HepG2 (cell line): ENCODE measurements at regions not wholly inside any gene's neighbourhood (a gene's known extent, or its start where the extent isn't known, plus 50 kb on each side); places are given as distances from the start of the nearest gene placed in this dataset.
A peak's percentile ranks its signal among the peaks of the same experiment; 100 is the strongest.

Experiments used
- ATF4 ChIP-seq, 2 experiments: fragments of 450-650 bp in 1 of 2; sonication (generic) in 1 of 2; formaldehyde crosslinking; IDR thresholded peaks; 2 replicates each; pipeline versions ENCODE4 v1.5.0 to v1.8.0; 2020 to 2022; ENCODE audit warnings: mild to moderate bottlenecking in 1 of 2, missing genetic modification reagents in 1 of 2
- CTCF ChIP-seq: sonication (generic); formaldehyde crosslinking; IDR thresholded peaks from 2 replicates; pipeline ENCODE4 v1.5.0; 2020; ENCODE audit warnings: mild to moderate bottlenecking, missing genetic modification reagents, moderate library complexity
- ELF3 ChIP-seq: IDR thresholded peaks from 2 replicates; pipeline ENCODE4 v1.6.1; 2016; ENCODE audit warnings: missing genetic modification reagents, missing compliant biosample characterization
- EP300 ChIP-seq, 3 experiments: sonication (generic) in 1 of 3; formaldehyde crosslinking in 1 of 3; IDR thresholded peaks; 2 replicates each; pipeline versions ENCODE4 v1.5.1 to v1.6.1; 2011 to 2020; ENCODE audit warnings: low read depth in 2 of 3, low read length in 2 of 3, borderline replicate concordance in 1 of 3, improper control_type of control experiment in 1 of 3, mild to moderate bottlenecking in 1 of 3, missing genetic modification reagents in 1 of 3, moderate library complexity in 1 of 3
- FOSL2 ChIP-seq: sonication (generic); formaldehyde crosslinking; IDR thresholded peaks from 2 replicates; pipeline ENCODE4 v1.4.0; 2020; ENCODE audit warnings: missing genetic modification reagents
- HINFP ChIP-seq: sonication (generic); formaldehyde crosslinking; IDR thresholded peaks from 2 replicates; pipeline ENCODE4 v1.4.0; 2020; ENCODE audit warnings: low read depth, mild to moderate bottlenecking, missing genetic modification reagents
- MAX ChIP-seq: IDR thresholded peaks from 2 replicates; pipeline ENCODE4 v1.6.1; 2012; ENCODE audit warnings: inconsistent platforms
- MAZ ChIP-seq, 2 experiments: sonication (generic) in 1 of 2; formaldehyde crosslinking in 1 of 2; IDR thresholded peaks; 2 replicates each; pipeline versions ENCODE4 v1.5.0 to v1.6.1; 2012 to 2020; ENCODE audit warnings: low read depth in 2 of 2, mild to moderate bottlenecking in 2 of 2, borderline replicate concordance in 1 of 2, improper control_type of control experiment in 1 of 2, low read length in 1 of 2, missing genetic modification reagents in 1 of 2, moderate library complexity in 1 of 2
- RFXANK ChIP-seq: IDR thresholded peaks from 2 replicates; pipeline ENCODE4 v1.6.1; 2016
- TBX2 ChIP-seq: sonication (generic); formaldehyde crosslinking; IDR thresholded peaks from 2 replicates; pipeline ENCODE4 v1.5.0; 2020; ENCODE audit warnings: missing genetic modification reagents, mild to moderate bottlenecking, borderline replicate concordance
- TGIF2 ChIP-seq: IDR thresholded peaks from 2 replicates; pipeline ENCODE4 v1.6.1; 2016; ENCODE audit warnings: control low read depth, missing compliant biosample characterization
- XRCC5 ChIP-seq: fragments of 200-400 bp; formaldehyde crosslinking; optimal IDR thresholded peaks from 2 replicates; pipeline ENCODE3; 2017; ENCODE audit warnings: mild to moderate bottlenecking, low read length
- ZMAT3 ChIP-seq: sonication (generic); formaldehyde crosslinking; conservative IDR thresholded peaks from 2 replicates; pipeline ENCODE4 v1.7.0; 2021; ENCODE audit warnings: missing genetic modification reagents
- ZMYM4 ChIP-seq: sonication (generic); formaldehyde crosslinking; IDR thresholded peaks from 2 replicates; pipeline ENCODE4 v1.8.1; 2023; ENCODE audit warnings: mild to moderate bottlenecking, missing genetic modification reagents
- ZNF576 ChIP-seq: sonication (generic); formaldehyde crosslinking; IDR thresholded peaks from 2 replicates; pipeline ENCODE4 v1.4.0; 2020; ENCODE audit warnings: mild to moderate bottlenecking, missing genetic modification reagents
- ZNF605 ChIP-seq: sonication (generic); formaldehyde crosslinking; IDR thresholded peaks from 2 replicates; pipeline ENCODE4 v1.8.0; 2022; ENCODE audit warnings: mild to moderate bottlenecking, missing genetic modification reagents
- ZNF740 ChIP-seq: sonication (generic); formaldehyde crosslinking; IDR thresholded peaks from 2 replicates; pipeline ENCODE4 v1.4.0; 2020; ENCODE audit warnings: missing genetic modification reagents
- ZNF773 ChIP-seq: sonication (generic); formaldehyde crosslinking; IDR thresholded peaks from 2 replicates; pipeline ENCODE4 v1.4.0; 2020; ENCODE audit warnings: missing genetic modification reagents, borderline replicate concordance

GRCh38 chr2:43024515-43025011, 201.8 kb downstream of the ZFP36L2 start (continued):
- TF ChIP-seq ATF4 (CRISPR knock-in tag; IDR thresholded peaks at IDR 0.05) (0 out of 4 replicates have a peak, but pooled peaks of 1 of the 2 experiments have one; percentile 15), ZNF576 (CRISPR knock-in tag) (peak; percentile 93; the same call in 1 of the 2 replicates), EP300 (IDR thresholded peaks at IDR 0.05; ENCODE audit: low read depth in 2 of 2, low read length in 2 of 2) (peak in 1 of 2 experiments; percentile 19; a peak in 1 of 4 replicates), EP300 (CRISPR knock-in tag; IDR thresholded peaks at IDR 0.05; ENCODE audit: borderline replicate concordance) (no peak), ZMYM4 (peak; percentile 67), TGIF2 (CRISPR knock-in tag) (peak; percentile 77; the same call in 1 of the 2 replicates), ELF3 (CRISPR knock-in tag) (peak; percentile 55; the same call in 1 of the 2 replicates), HINFP (CRISPR knock-in tag) (peak; percentile 73; the same call in 1 of the 2 replicates), CTCF (CRISPR knock-in tag) (peak; percentile 98), MAZ (IDR thresholded peaks at IDR 0.05; ENCODE audit: borderline replicate concordance, low read depth, low read length) (no peak; the same call in 1 of the 2 replicates), MAZ (CRISPR knock-in tag; IDR thresholded peaks at IDR 0.05; ENCODE audit: low read depth) (peak; percentile 67; the same call in 1 of the 2 replicates), ZNF740 (peak; percentile 51), RFXANK (CRISPR knock-in tag) (no peak), XRCC5 (peak; percentile 96), FOSL2 (CRISPR knock-in tag) (peak; percentile 50), ZNF605 (CRISPR knock-in tag) (no peak), ZNF773 (CRISPR knock-in tag) (no peak), TBX2 (CRISPR knock-in tag) (peak; percentile 64), ZMAT3 (CRISPR knock-in tag) (no peak), MAX (peak; percentile 34; the same call in 1 of the 2 replicates)
